AG04450 (cell line): ENCODE measurements at regions not wholly inside any gene's neighbourhood (a gene's known extent, or its start where the extent isn't known, plus 50 kb on each side); places are given as distances from the start of the nearest gene placed in this dataset.

Experiments
- CTCF ChIA-PET: fragments of 300-600, 350-600 bp; formaldehyde crosslinking; extraction: SDS; loops from one replicate; lab custom pipeline; 2022; ENCODE audit warnings: antibody characterized with exemption, inconsistent platforms; lab: Charles Lee
- POLR2A ChIA-PET: fragments of 350-600 bp; formaldehyde crosslinking; extraction: SDS; loops from one replicate; lab custom pipeline; 2021; ENCODE audit warnings: antibody characterized with exemption, inconsistent platforms; lab: Yijun Ruan, JAX
- DNase-seq: peaks from one replicate; pipeline ENCODE4 v3.0.0-alpha.2; 2011; ENCODE audit warnings: low read depth, low spot score
- H3K27ac ChIP-seq: one replicate; pipeline ENCODE4 v1.5.1; 2012; ENCODE audit warnings: low read depth, low read length, control low read depth
- H3K27me3 ChIP-seq: one replicate; pipeline ENCODE4 v1.6.0; 2012; ENCODE audit warnings: low read length; ENCODE audit not compliant: control insufficient read depth, insufficient read depth
- H3K4me3 ChIP-seq: 2 replicates; pipeline ENCODE4 v1.5.1; 2011; ENCODE audit warnings: mild to moderate bottlenecking, low read depth, low read length, control low read depth
- H3K9me3 ChIP-seq: 2 replicates; pipeline ENCODE4 v1.5.1; 2012; ENCODE audit warnings: low read length; ENCODE audit not compliant: control insufficient read depth, insufficient read depth
- TF ChIP-seq, protein P1 (sequence below): IDR thresholded peaks from 2 replicates; pipeline ENCODE4 v1.5.1; 2011; ENCODE audit warnings: low read depth, low read length, control low read depth, inconsistent platforms

DNA sequence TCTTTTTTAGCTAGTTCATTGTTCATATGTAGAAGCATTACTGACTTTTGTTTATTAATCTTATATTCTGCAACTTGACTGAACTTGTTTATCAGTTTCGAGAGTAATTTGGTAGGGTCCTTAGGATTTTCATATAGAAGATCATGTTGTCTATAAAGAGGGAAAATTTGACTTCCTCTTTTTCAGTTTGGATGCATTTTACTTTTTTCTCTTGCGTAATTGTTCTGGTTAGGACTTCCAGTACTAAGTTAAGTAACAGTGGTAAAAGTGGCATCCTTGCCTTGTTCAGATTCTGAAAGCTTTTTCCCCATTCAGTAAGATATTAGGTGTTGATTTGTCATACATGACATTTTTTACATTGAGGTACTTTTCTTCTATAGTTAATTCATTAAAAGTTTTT lies 726.0 kb downstream of the KCNJ3 start:
- no peak for DNase-seq
- Histone ChIP-seq H3K27me3 (no peaks in the 10 kb centered on the region), H3K27ac (no peak overlapping the region), H3K9me3 (peaks cover 6% of the 10 kb centered on the region), H3K4me3 (no peak overlapping the region)
- CTCF ChIA-PET, result no interaction called here
- POLR2A ChIA-PET, result no interaction called here
- TF ChIP-seq, protein P1, sequence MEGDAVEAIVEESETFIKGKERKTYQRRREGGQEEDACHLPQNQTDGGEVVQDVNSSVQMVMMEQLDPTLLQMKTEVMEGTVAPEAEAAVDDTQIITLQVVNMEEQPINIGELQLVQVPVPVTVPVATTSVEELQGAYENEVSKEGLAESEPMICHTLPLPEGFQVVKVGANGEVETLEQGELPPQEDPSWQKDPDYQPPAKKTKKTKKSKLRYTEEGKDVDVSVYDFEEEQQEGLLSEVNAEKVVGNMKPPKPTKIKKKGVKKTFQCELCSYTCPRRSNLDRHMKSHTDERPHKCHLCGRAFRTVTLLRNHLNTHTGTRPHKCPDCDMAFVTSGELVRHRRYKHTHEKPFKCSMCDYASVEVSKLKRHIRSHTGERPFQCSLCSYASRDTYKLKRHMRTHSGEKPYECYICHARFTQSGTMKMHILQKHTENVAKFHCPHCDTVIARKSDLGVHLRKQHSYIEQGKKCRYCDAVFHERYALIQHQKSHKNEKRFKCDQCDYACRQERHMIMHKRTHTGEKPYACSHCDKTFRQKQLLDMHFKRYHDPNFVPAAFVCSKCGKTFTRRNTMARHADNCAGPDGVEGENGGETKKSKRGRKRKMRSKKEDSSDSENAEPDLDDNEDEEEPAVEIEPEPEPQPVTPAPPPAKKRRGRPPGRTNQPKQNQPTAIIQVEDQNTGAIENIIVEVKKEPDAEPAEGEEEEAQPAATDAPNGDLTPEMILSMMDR, result no peak

DNA sequence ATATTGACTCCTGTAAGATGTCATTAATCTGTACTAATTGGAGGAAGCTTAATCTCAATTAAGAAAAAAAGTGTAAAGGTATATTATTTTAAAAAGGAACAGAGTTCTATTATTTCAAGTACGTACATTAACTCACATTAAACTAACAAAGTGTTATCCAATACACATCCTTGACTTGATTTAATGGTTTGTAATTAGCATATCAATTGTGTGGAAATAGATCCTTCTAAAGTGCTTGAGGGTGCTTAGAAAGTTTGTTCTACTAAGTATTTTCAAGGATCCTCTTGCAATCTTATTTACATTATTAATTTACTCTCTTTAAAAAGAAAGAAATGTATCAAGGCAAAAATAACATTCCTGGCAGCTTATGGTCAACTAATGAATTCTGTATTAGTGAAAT lies 720.3 kb downstream of the KCNJ3 start:
- ChIA-PET CTCF (no interaction called here), POLR2A (no interaction called here)
- no peak for DNase-seq
- H3K27ac ChIP-seq, result no peak overlapping the region
- H3K9me3 ChIP-seq, result peaks cover 9% of the 10 kb centered on the region
- TF ChIP-seq, protein P1, result no peak
- H3K27me3 ChIP-seq, result no peaks in the 10 kb centered on the region
- H3K4me3 ChIP-seq, result no peak overlapping the region

DNA sequence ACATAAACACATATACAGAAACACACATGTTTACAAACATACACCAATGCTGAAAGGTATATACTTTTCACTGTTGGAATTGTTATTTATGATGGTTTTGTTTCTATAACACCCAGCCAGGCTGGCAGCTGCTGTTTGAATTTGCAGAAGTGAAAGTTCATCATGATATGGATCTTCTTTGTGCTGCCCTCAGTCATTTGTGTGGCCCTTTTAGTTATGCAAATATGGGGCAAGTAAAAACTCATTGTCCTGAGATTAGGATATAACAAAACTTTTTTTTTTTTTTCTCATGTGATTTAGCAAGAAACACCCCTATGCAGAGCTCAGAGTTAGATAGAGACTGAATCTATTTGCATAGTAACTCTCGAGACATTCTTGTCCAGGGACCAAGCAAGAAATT lies 714.1 kb downstream of the KCNJ3 start:
- Histone ChIP-seq H3K4me3 (no peak overlapping the region), H3K27me3 (no peaks in the 10 kb centered on the region), H3K9me3 (peaks cover 9% of the 10 kb centered on the region), H3K27ac (no peak overlapping the region)
- ChIA-PET POLR2A (no interaction called here), CTCF (no interaction called here)
- DNase-seq, result no peak
- TF ChIP-seq, protein P1, result no peak

DNA sequence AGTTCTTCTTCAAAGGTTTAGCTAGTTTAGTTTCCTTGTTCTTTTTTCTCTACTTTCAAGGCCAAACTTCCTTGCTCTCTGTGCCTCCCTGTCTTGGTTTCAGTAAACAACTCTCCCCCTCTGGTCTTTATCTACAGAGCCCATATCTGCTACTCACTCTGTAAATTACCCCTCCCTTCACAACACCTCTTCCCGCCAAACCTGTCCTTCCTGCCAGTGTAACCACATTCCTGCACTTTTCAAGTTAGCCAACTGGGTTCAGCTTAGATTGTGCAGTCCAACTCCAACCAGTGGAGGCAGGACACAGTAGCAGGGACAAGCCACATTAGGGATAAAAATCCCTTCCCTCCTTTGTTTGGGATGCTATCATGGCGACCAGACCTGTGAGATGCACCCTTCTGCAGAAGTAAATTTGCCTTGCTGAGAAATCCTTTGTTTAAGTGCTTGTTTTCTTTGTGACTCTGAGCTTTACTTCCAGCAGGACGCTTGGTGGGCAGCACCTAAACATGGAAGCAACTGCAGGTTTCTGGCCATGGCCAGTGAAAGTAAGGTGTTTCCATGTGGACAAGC lies 706.0 kb downstream of the KCNJ3 start:
- Histone ChIP-seq H3K9me3 (peaks cover 16% of the 10 kb centered on the region), H3K27me3 (no peaks in the 10 kb centered on the region), H3K27ac (no peak overlapping the region), H3K4me3 (no peak overlapping the region)
- ChIA-PET CTCF (no interaction called here), POLR2A (no interaction called here)
- no peak for DNase-seq
- TF ChIP-seq, protein P1, result no peak

DNA sequence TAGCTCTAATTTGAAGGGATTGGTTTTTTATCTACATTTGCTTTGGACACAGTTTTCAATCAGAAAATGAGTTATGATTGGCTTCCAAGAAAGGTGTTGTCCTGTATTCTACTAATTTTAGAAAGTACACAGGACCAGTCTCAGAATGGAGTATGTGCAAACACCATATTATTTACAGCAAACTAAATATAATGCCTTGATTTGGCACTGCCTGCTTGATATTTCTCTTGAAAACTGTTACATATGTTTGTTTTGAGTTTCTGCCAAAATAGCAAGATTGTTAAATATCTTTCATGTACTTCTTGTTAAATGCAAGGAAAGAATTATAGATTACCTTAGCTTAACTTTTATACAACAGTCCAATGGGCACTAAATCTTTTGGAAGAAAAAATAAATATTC lies 694.9 kb downstream of the KCNJ3 start:
- H3K27ac ChIP-seq, result no peak overlapping the region
- H3K27me3 ChIP-seq, result no peaks in the 10 kb centered on the region
- CTCF ChIA-PET, result no interaction called here
- POLR2A ChIA-PET, result no interaction called here
- DNase-seq, result no peak
- TF ChIP-seq, protein P1, result no peak
- H3K4me3 ChIP-seq, result no peak overlapping the region
- H3K9me3 ChIP-seq, result peaks cover 2% of the 10 kb centered on the region; the same call in 1 of the 2 replicates
